Uterus (tissue), 3 donors: ENCODE measurements at regions not wholly inside any gene's neighbourhood (a gene's known extent, or its start where the extent isn't known, plus 50 kb on each side); places are given as distances from the start of the nearest gene placed in this dataset.

ENCODE experiments used
- DNase-seq, 2 donors: peaks; one replicate each; pipeline ENCODE4 v3.0.0-alpha.2; 2019 to 2020
- H3K27ac ChIP-seq, 2 donors: fragments of 200-600 bp; sonication (generic); 1 replicate in 1 of 2; 2 replicates in 1 of 2; pipeline ENCODE4 v1.5.1; 2016 to 2018
- H3K27me3 ChIP-seq, 2 donors: fragments of 200-600 bp; sonication (generic); one replicate each; pipeline ENCODE4 v1.5.1; 2018 to 2019; ENCODE audit warnings: control low read depth in 1 of 2
- H3K36me3 ChIP-seq, 2 donors: fragments of 200-600 bp; sonication (generic); one replicate each; pipeline ENCODE4 v1.5.1; 2019; ENCODE audit warnings: control low read depth in 1 of 2
- H3K4me1 ChIP-seq, 2 donors: fragments of 200-600 bp; sonication (generic); one replicate each; pipeline ENCODE4 v1.5.1; 2018 to 2019; ENCODE audit warnings: control low read depth in 1 of 2
- H3K4me3 ChIP-seq, 2 donors: fragments of 200-600 bp; sonication (generic); 1 replicate in 1 of 2; 2 replicates in 1 of 2; pipeline ENCODE4 v1.5.1; 2018 to 2019; ENCODE audit warnings: mild to moderate bottlenecking in 1 of 2
- H3K9me3 ChIP-seq, 2 donors: fragments of 200-600 bp; sonication (generic); one replicate each; pipeline ENCODE4 v1.5.1; 2019; ENCODE audit warnings: control low read depth in 1 of 2
- POLR2A ChIP-seq, 2 donors: fragments of 450-650 bp; IDR thresholded peaks; one replicate each; pipeline ENCODE4 v1.6.1; 2016; ENCODE audit warnings: antibody characterized with exemption in 2 of 2, mild to moderate bottlenecking in 1 of 2, moderate library complexity in 1 of 2
- intact Hi-C: fragments of 100-400 bp; cut with DNase I; formaldehyde crosslinking; loops from one replicate; pipeline ENCODE4 v1.15.1; 2023; ENCODE audit warnings: low total_unique reads
- TF ChIP-seq, protein P1 (sequence below), 4 experiments: fragments of 200-600 bp in 2 of 4; fragments of 450-650 bp in 2 of 4; sonication (generic) in 2 of 4; IDR thresholded peaks; one replicate each; pipeline ENCODE4 v1.5.1; 2016 to 2019; ENCODE audit warnings: antibody characterized with exemption in 4 of 4, mild to moderate bottlenecking in 2 of 4, moderate library complexity in 1 of 4
- donor health status: DM: yes; HTN: yes; CAD: no.

DNA sequence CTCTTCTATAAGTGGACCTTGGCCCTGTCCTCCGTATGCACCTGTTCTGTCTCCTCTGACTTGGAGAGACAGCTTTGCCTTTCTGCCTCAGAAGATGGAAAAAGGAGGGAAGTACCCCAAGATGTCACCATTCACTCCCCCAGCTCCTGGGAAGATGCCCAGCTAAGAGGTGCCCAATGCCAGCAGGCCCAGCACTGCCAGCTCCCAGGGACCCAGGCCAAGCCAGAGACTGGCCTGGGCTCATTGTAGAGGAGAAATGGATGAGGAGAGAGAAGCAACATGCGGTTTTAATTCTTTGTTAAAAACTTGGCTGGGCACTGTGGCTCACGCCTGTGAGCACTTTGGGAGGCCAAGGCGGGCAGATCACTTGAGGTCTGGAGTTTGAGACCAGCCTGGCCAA, 111.5 kb upstream of the ZNF507 start:
- Histone ChIP-seq H3K36me3 (no peaks in the 10 kb centered on the region), H3K27ac (no peak overlapping the region), H3K9me3 (no peaks in the 10 kb centered on the region), H3K27me3 (no peaks in the 10 kb centered on the region), H3K4me1 (no peaks in the 10 kb centered on the region), H3K4me3 (no peak overlapping the region)
- intact Hi-C loops, result no loop called here
- DNase-seq, result no peak
- TF ChIP-seq, protein P1, sequence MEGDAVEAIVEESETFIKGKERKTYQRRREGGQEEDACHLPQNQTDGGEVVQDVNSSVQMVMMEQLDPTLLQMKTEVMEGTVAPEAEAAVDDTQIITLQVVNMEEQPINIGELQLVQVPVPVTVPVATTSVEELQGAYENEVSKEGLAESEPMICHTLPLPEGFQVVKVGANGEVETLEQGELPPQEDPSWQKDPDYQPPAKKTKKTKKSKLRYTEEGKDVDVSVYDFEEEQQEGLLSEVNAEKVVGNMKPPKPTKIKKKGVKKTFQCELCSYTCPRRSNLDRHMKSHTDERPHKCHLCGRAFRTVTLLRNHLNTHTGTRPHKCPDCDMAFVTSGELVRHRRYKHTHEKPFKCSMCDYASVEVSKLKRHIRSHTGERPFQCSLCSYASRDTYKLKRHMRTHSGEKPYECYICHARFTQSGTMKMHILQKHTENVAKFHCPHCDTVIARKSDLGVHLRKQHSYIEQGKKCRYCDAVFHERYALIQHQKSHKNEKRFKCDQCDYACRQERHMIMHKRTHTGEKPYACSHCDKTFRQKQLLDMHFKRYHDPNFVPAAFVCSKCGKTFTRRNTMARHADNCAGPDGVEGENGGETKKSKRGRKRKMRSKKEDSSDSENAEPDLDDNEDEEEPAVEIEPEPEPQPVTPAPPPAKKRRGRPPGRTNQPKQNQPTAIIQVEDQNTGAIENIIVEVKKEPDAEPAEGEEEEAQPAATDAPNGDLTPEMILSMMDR (IDR thresholded peaks at IDR 0.05), result no peak
- TF ChIP-seq POLR2A (IDR thresholded peaks at IDR 0.05), result no peak

GRCh38 chr19:32234663-32235217, 110.7 kb upstream of the ZNF507 start:
- Histone ChIP-seq H3K9me3 (no peaks in the 10 kb centered on the region), H3K4me3 (no peak overlapping the region), H3K4me1 (no peaks in the 10 kb centered on the region), H3K27me3 (no peaks in the 10 kb centered on the region), H3K36me3 (no peaks in the 10 kb centered on the region), H3K27ac (no peak overlapping the region)
- TF ChIP-seq, protein P1 (IDR thresholded peaks at IDR 0.05), result no peak
- TF ChIP-seq POLR2A (IDR thresholded peaks at IDR 0.05), result no peak
- intact Hi-C loops, result no loop called here
- DNase-seq, result no peak

GRCh38 chr19:32238076-32238475, 107.3 kb upstream of the ZNF507 start:
- no peak overlapping the region for H3K4me3 ChIP-seq
- no peaks in the 10 kb centered on the region for H3K36me3 ChIP-seq
- no peaks in the 10 kb centered on the region for H3K27me3 ChIP-seq
- TF ChIP-seq, protein P1 (IDR thresholded peaks at IDR 0.05), result no peak
- no peak for TF ChIP-seq POLR2A (IDR thresholded peaks at IDR 0.05)
- no peak for DNase-seq
- H3K27ac ChIP-seq, result no peak overlapping the region
- H3K4me1 ChIP-seq, result no peaks in the 10 kb centered on the region
- intact Hi-C loops, result no loop called here
- no peaks in the 10 kb centered on the region for H3K9me3 ChIP-seq

- H3K27me3 ChIP-seq, result no peaks in the 10 kb centered on the region
- H3K4me3 ChIP-seq, result no peak overlapping the region
- no peak overlapping the region for H3K27ac ChIP-seq
- H3K4me1 ChIP-seq, result no peaks in the 10 kb centered on the region
- no peak for TF ChIP-seq POLR2A (IDR thresholded peaks at IDR 0.05)
- TF ChIP-seq, protein P1 (IDR thresholded peaks at IDR 0.05), result no peak
- H3K9me3 ChIP-seq, result no peaks in the 10 kb centered on the region
- H3K36me3 ChIP-seq, result no peaks in the 10 kb centered on the region
- intact Hi-C loops, result no loop called here
- DNase-seq, result no peak
These were observed 105.1 kb upstream of the ZNF507 start for GRCh38 chr19:32240316-32240715.

DNA sequence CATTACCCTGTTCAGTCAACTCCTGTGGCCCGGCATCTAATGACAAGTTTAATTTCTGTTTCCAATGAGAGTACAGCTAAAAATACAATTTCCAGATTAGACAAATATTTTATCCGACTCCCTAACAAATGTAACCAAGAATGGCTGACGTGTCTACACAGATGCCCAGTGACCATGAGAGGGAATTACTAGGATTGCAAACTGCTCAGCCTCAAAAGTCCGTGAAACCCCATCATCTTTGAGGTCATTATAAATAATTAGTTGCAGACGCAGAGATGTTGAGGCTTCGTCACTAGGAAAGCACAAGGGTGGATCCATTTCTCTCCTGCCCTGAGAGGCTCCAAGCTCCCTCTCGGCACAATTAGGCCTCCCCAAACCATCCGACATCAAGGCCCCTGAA, 104.1 kb upstream of the ZNF507 start:
- DNase-seq, result no peak
- intact Hi-C loops, result no loop called here
- Histone ChIP-seq H3K27me3 (no peaks in the 10 kb centered on the region), H3K27ac (no peak overlapping the region), H3K9me3 (no peaks in the 10 kb centered on the region), H3K36me3 (no peaks in the 10 kb centered on the region), H3K4me1 (no peaks in the 10 kb centered on the region), H3K4me3 (no peak overlapping the region)
- TF ChIP-seq POLR2A (IDR thresholded peaks at IDR 0.05), result no peak
- TF ChIP-seq, protein P1 (IDR thresholded peaks at IDR 0.05), result no peak
